GM19193 (cell line): ENCODE measurements at regions not wholly inside any gene's neighbourhood (a gene's known extent, or its start where the extent isn't known, plus 50 kb on each side); places are given as distances from the start of the nearest gene placed in this dataset.
A peak's percentile ranks its signal among the peaks of the same experiment; 100 is the strongest.

Experiments used
- POLR2A ChIP-seq: IDR thresholded peaks from 4 replicates; pipeline ENCODE4 v1.6.1; 2011; ENCODE audit not compliant: insufficient read depth, insufficient read length; ENCODE audit errors: extremely low read depth

DNA sequence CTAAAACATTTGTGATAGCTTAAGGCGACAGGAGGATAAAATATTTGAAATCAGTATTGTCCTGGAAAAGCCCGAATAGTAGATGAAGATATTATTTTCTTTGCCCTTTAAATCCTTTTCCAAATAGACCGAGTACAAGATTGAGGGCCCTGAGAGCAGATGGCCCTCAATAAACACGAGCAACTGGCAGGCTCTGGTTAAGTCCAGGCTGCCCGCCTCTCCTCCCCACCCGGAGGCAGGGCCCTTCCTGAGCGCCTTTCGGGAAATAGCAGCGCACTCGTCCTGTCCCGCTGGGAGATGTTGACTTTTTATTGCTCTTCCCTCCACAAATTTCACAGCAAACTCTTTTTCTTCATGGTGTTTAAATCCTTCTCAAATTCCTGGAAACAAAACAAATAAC is 50.8 kb upstream of the MAX start:
- no peak for TF ChIP-seq POLR2A

DNA sequence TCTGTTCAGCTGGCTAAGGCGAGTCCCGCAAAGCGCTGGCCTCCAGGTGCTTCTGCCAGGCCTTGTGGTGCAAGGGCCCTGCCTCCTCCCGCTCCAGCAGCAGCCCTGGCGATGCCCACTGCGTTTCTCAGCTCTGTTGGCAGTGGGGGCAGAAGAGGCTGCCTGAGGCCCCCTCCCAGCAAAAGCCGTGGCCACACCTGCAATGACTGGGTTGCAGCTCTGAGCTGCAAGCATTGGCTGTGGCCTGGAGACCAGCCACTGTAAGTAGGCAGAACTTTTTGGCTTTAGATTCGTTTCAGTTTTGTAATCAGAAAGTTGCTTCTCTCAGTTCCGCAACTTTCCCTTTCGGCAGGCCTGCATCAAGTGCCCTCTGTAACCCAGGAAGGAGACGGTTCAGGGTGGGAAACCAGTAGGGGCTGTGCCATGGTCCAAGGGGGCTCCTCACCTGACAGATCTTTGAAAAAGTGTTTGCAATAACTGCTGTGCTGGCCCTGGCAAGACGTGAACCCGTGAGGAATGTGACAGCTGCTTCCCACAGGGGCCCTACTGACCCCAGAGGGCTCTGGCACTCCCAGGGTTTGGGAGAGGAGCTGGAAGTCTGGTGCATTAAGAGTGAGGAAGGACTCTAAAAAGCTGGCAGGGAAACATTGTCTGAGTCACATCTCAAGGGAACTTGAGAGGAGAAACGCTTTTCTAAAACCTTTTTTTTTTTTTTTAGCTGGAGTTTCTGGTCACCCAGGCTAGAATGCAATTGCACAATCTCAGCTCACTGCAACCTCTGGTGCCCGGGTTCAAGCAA is 54.5 kb upstream of the MAX start:
- TF ChIP-seq POLR2A = no peak

GRCh38 chr14:65159281-65160062 is 57.2 kb upstream of the MAX start:
- no peak for TF ChIP-seq POLR2A

DNA sequence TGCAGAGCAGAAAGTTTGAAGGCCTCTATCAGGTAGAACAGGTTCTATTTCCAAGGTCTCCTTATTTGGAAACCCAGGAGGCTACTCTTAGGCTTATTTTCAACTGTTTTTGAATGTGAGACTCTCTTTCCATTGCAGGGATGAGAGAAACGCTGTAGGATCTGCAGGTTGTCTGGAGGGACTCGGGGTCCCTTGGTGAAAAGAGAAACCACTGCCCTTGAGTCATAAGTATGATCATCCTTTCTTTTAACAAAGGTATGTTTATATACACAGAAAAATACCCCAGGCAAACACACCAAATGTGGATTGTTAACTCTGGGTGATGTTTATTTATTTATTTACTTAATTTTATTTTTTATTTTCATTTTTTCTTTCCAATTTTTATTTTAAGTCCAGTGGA is 57.8 kb upstream of the MAX start:
- no peak for TF ChIP-seq POLR2A

DNA sequence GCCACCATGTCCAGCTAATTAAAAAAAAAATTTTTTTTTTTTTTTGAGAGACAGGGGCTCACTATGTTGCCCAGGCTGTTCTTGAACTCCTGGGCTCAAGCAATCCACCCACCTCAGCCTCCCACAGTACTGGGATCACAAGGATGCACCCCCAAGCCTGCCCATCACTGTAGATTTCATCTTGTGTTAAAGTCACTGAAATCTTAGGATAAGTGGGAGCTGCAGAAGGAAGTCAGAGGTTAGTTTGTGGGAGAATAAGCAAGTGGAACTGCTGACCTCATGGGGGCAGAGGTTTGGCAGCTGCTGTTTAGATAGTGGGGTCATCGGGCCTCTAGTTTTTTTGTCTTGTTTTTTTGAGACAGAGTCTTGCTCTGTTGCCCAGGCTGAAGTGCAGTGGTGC is 59.7 kb upstream of the MAX start:
- no peak for TF ChIP-seq POLR2A

DNA sequence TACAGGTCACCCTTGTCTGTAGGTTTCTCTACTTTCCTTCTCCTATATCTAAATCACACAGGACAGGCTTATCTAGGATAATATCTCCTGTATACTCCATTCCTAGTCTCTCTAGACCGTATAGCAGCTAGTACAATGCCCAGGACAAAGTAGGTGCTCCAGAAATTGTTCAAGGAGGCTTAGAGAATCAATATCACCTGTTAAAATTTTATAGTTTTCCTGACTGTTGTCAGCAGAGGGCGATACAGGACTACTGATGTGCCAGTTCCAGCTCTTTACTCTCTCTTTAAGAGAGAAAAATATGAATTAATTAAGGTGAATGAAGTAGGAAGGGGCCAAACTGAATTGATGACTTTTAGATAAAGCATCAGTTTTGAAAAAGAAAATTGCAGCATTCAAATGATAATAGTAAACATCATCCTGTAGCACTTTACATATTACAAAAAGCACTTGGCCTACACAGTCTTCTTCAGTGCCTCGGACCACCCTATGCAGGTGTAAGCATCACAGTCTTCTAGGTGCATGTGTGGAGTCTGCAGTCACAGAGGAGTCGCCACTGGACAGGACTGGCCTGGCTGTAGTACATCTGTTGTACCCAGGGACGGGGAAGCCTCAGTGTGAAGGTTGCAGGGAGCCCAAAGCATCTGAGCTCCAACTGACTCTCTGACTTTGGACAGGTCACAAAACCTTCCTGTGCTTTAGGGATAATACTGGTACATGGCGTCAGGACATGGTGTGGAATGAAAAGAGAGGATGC is 61.9 kb upstream of the MAX start:
- TF ChIP-seq POLR2A = no peak

GRCh38 chr14:65164825-65165135 is 62.5 kb upstream of the MAX start:
- TF ChIP-seq POLR2A = no peak

DNA sequence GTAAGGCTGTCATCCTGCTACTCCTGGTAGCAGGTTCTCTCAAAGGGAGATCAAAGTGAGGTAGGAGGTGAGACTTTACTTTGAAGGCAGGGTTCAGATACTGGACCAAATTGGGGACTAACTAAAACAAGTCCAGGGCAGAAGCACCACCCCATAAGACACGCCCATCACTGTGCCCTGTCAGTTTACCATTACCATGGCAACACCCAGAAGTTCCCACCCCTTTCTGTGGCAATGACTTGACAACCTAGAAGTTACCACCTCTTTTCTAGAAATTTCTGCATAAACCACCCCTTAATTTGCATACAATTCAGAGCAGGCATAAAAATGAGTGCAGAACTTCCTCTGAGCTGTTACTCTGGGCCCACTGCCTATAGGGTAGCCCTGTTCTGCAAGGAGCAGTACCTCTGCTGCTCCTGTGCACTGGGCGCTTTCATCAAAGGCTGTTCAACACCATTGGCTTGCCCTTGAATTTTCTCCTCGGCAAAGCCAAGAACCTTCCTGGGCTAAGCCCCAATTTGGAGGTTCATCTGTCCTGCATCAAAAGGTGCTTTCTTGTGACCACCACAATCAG is 64.8 kb upstream of the MAX start:
- no peak for TF ChIP-seq POLR2A

- no peak for TF ChIP-seq POLR2A
Observed at GRCh38 chr14:65168840-65169239, 66.5 kb upstream of the MAX start.

- no peak for TF ChIP-seq POLR2A
Observed at GRCh38 chr14:65169351-65169750, 67.0 kb upstream of the MAX start.

DNA sequence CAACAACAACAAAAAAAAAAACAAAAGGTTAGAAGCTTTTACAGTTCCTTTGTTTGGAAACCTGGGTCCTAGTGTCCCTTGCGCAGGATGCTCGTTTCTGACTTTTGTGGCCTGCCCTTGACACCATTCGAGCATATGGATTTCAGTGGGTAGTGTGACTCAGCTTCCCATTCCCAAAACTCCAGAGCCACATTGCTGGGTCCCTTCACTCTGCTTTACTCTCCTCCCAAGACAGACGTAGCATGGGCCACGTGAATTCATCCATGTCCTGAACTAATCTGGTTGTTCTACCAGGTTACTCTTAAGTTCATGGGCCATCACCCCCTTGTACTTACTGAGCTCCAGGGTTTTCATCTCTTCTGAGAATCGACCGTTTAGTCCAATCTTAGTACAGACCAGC is 68.0 kb upstream of the MAX start:
- no peak for TF ChIP-seq POLR2A

GRCh38 chr14:65170768-65171507 is 68.6 kb upstream of the MAX start:
- TF ChIP-seq POLR2A = peak; percentile 28

DNA sequence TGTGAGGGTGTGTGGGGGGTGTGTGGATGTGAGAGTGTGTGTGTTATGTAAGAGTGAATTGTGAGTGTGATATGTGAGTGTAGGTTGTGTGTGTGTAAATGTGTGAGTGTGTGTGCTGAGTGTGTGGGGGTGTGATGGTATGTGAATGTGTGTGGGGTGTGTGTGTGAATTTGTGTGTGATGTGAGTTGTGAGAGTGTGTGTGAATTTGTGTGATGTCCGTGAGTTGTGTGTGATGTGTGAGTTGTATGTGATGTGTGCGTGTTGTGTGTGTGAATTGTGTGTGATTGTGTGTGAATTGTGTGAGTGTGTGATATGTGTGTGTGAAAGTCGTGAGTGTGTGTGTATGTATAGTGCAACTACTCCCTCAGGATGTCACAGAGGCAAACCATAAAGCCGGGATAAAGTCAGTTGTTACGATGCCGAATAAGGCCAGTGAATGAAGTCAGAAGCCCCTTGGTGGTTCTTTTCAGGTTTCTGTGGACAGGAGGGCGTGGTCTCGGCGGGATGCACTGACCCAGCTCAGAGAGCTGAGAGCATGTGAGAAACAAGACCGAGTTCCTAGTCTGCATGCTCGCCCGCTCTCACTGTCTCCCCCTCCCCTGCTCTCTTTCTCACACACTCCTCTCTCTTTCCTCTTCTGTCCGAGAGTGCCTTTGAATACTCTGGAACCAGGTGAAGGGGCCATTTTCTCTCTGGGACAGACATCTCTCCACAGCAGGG is 71.8 kb upstream of the MAX start:
- TF ChIP-seq POLR2A = no peak

- TF ChIP-seq POLR2A = no peak
Observed at GRCh38 chr14:65174783-65175182, 72.5 kb upstream of the MAX start.
